ENCODE measurements at regions not wholly inside any gene's neighbourhood (a gene's known extent, or its start where the extent isn't known, plus 50 kb on each side); places are given as distances from the start of the nearest gene placed in this dataset.
"Not testable (repeated sequence)": the region's sequence is repeated elsewhere in the genome, so short reads cannot be mapped to it uniquely, and the experiment has no call there.

GRCh38 chr14:62505045-62505444, 540.2 kb downstream of the KCNH5 start:
- Mint-ChIP-seq H3K4me1 (ENCODE audit: unreplicated experiment) (no peaks in the 10 kb centered on the region), H3K36me3 (ENCODE audit: unreplicated experiment) (no peaks in the 10 kb centered on the region), H3K4me3 (ENCODE audit: unreplicated experiment) (no peak overlapping the region), H3K9me3 (ENCODE audit: unreplicated experiment) (peaks cover 10% of the 10 kb centered on the region), H3K27me3 (ENCODE audit: unreplicated experiment) (no peaks in the 10 kb centered on the region), H3K27ac (ENCODE audit: unreplicated experiment) (no peak overlapping the region)
- TF ChIP-seq, protein P1, sequence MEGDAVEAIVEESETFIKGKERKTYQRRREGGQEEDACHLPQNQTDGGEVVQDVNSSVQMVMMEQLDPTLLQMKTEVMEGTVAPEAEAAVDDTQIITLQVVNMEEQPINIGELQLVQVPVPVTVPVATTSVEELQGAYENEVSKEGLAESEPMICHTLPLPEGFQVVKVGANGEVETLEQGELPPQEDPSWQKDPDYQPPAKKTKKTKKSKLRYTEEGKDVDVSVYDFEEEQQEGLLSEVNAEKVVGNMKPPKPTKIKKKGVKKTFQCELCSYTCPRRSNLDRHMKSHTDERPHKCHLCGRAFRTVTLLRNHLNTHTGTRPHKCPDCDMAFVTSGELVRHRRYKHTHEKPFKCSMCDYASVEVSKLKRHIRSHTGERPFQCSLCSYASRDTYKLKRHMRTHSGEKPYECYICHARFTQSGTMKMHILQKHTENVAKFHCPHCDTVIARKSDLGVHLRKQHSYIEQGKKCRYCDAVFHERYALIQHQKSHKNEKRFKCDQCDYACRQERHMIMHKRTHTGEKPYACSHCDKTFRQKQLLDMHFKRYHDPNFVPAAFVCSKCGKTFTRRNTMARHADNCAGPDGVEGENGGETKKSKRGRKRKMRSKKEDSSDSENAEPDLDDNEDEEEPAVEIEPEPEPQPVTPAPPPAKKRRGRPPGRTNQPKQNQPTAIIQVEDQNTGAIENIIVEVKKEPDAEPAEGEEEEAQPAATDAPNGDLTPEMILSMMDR (IDR thresholded peaks at IDR 0.05), result no peak
- DNase-seq (ENCODE audit: extremely low spot score, unreplicated experiment), result no peak

DNA sequence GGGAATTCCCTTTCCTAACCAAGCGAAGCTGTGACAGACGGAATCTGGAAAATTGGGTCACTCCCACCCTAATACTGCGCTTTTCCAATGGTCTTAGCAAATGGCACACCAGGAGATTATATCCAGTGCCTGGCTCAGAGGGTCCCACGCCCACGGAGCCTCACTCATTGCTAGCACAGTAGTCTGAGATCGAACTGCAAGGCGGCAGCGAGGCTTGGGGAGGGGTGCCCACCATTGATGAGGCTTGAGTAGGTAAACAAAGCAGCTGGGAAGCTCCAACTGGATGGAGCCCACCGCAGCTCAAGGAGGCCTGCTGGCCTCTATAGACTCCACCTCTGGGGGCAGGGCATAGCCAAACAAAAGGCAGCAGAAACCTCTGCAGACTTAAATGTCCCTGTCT, 523.9 kb downstream of the KCNH5 start:
- DNase-seq (ENCODE audit: extremely low spot score, unreplicated experiment); H3K36me3 Mint-ChIP-seq (ENCODE audit: unreplicated experiment): not testable (repeated sequence)
- peaks cover 35% of the 10 kb centered on the region for H3K9me3 Mint-ChIP-seq (ENCODE audit: unreplicated experiment)

GRCh38 chr14:62528296-62528695, 517.0 kb downstream of the KCNH5 start:
- peaks cover 11% of the 10 kb centered on the region for H3K9me3 Mint-ChIP-seq (ENCODE audit: unreplicated experiment)
- H3K36me3 Mint-ChIP-seq (ENCODE audit: unreplicated experiment), result no peaks in the 10 kb centered on the region
- H3K4me3 Mint-ChIP-seq (ENCODE audit: unreplicated experiment), result no peak overlapping the region
- H3K27me3 Mint-ChIP-seq (ENCODE audit: unreplicated experiment), result no peaks in the 10 kb centered on the region
- no peak for DNase-seq (ENCODE audit: extremely low spot score, unreplicated experiment)
- TF ChIP-seq, protein P1 (IDR thresholded peaks at IDR 0.05), result no peak
- no peak overlapping the region for H3K27ac Mint-ChIP-seq (ENCODE audit: unreplicated experiment)
- H3K4me1 Mint-ChIP-seq (ENCODE audit: unreplicated experiment), result no peaks in the 10 kb centered on the region

More for the DNA sequence above, 523.9 kb downstream of the KCNH5 start:
- not testable (repeated sequence) for H3K27ac Mint-ChIP-seq (ENCODE audit: unreplicated experiment); H3K4me1 Mint-ChIP-seq (ENCODE audit: unreplicated experiment); H3K27me3 Mint-ChIP-seq (ENCODE audit: unreplicated experiment); H3K4me3 Mint-ChIP-seq (ENCODE audit: unreplicated experiment)

- no peak for DNase-seq (ENCODE audit: extremely low spot score, unreplicated experiment)
- Mint-ChIP-seq H3K36me3 (ENCODE audit: unreplicated experiment) (no peaks in the 10 kb centered on the region), H3K4me3 (ENCODE audit: unreplicated experiment) (no peak overlapping the region), H3K9me3 (ENCODE audit: unreplicated experiment) (peaks cover 6% of the 10 kb centered on the region), H3K27me3 (ENCODE audit: unreplicated experiment) (no peaks in the 10 kb centered on the region), H3K27ac (ENCODE audit: unreplicated experiment) (no peak overlapping the region), H3K4me1 (ENCODE audit: unreplicated experiment) (no peaks in the 10 kb centered on the region)
- TF ChIP-seq, protein P1 (IDR thresholded peaks at IDR 0.05), result no peak
These were observed 513.1 kb downstream of the KCNH5 start for GRCh38 chr14:62532181-62532580.

- TF ChIP-seq, protein P1 (IDR thresholded peaks at IDR 0.05), result no peak
- no peaks in the 10 kb centered on the region for H3K27me3 Mint-ChIP-seq (ENCODE audit: unreplicated experiment)
- H3K9me3 Mint-ChIP-seq (ENCODE audit: unreplicated experiment), result peaks cover 19% of the 10 kb centered on the region
- H3K27ac Mint-ChIP-seq (ENCODE audit: unreplicated experiment), result no peak overlapping the region
- DNase-seq (ENCODE audit: extremely low spot score, unreplicated experiment), result no peak
- H3K36me3 Mint-ChIP-seq (ENCODE audit: unreplicated experiment), result no peaks in the 10 kb centered on the region
- H3K4me3 Mint-ChIP-seq (ENCODE audit: unreplicated experiment), result no peak overlapping the region
- no peaks in the 10 kb centered on the region for H3K4me1 Mint-ChIP-seq (ENCODE audit: unreplicated experiment)
These were observed 498.3 kb downstream of the KCNH5 start for GRCh38 chr14:62546862-62547474.

- Mint-ChIP-seq H3K4me1 (ENCODE audit: unreplicated experiment) (no peaks in the 10 kb centered on the region), H3K4me3 (ENCODE audit: unreplicated experiment) (no peak overlapping the region), H3K9me3 (ENCODE audit: unreplicated experiment) (no peaks in the 10 kb centered on the region), H3K27ac (ENCODE audit: unreplicated experiment) (no peak overlapping the region), H3K27me3 (ENCODE audit: unreplicated experiment) (no peaks in the 10 kb centered on the region), H3K36me3 (ENCODE audit: unreplicated experiment) (no peaks in the 10 kb centered on the region)
- TF ChIP-seq, protein P1 (IDR thresholded peaks at IDR 0.05), result no peak
- no peak for DNase-seq (ENCODE audit: extremely low spot score, unreplicated experiment)
These were observed 487.8 kb downstream of the KCNH5 start for GRCh38 chr14:62557416-62557815.
